ENCODE measurements at regions not wholly inside any gene's neighbourhood (a gene's known extent, or its start where the extent isn't known, plus 50 kb on each side); places are given as distances from the start of the nearest gene placed in this dataset.

- DNase-seq, result no peak
- no peak for TF ChIP-seq CTCF (IDR thresholded peaks at IDR 0.05)
- ATAC-seq (ENCODE audit: low read depth), result no peak
- ChIA-PET CTCF (no interaction called here), POLR2A (no interaction called here)
- intact Hi-C loops (cut with micrococcal nuclease), result no loop called here
- Mint-ChIP-seq H3K4me1 (no peaks in the 10 kb centered on the region), H3K9me3 (peaks cover 8% of the 10 kb centered on the region), H3K27me3 (peaks cover 6% of the 10 kb centered on the region), H3K36me3 (ENCODE audit: low read depth) (no peaks in the 10 kb centered on the region), H3K4me3 (no peak overlapping the region), H3K27ac (no peak overlapping the region)
These were observed 94.5 kb downstream of the PCTP start for GRCh38 chr17:55845385-55845784.

GRCh38 chr17:55846745-55847144, 95.9 kb downstream of the PCTP start:
- no peaks in the 10 kb centered on the region for H3K36me3 Mint-ChIP-seq (ENCODE audit: low read depth)
- H3K4me3 Mint-ChIP-seq, result no peak overlapping the region
- no peak overlapping the region for H3K27ac Mint-ChIP-seq
- intact Hi-C loops (cut with micrococcal nuclease), result no loop called here
- DNase-seq (no peak), ATAC-seq (ENCODE audit: low read depth) (no peak)
- peaks cover 6% of the 10 kb centered on the region for H3K27me3 Mint-ChIP-seq
- H3K9me3 Mint-ChIP-seq, result peaks cover 8% of the 10 kb centered on the region
- H3K4me1 Mint-ChIP-seq, result no peaks in the 10 kb centered on the region
- no peak for TF ChIP-seq CTCF (IDR thresholded peaks at IDR 0.05)
- ChIA-PET CTCF (no interaction called here), POLR2A (no interaction called here)

GRCh38 chr17:55852734-55853133, 101.9 kb downstream of the PCTP start:
- no peak overlapping the region for H3K4me3 Mint-ChIP-seq
- ChIA-PET POLR2A (no interaction called here), CTCF (no interaction called here)
- H3K36me3 Mint-ChIP-seq (ENCODE audit: low read depth), result no peaks in the 10 kb centered on the region
- no peak for TF ChIP-seq CTCF (IDR thresholded peaks at IDR 0.05)
- H3K27ac Mint-ChIP-seq, result no peak overlapping the region
- no peak for ATAC-seq (ENCODE audit: low read depth)
- peaks cover 5% of the 10 kb centered on the region for H3K9me3 Mint-ChIP-seq
- H3K27me3 Mint-ChIP-seq, result no peaks in the 10 kb centered on the region
- H3K4me1 Mint-ChIP-seq, result no peaks in the 10 kb centered on the region
- DNase-seq, result no peak
- intact Hi-C loops (cut with micrococcal nuclease), result no loop called here

GRCh38 chr17:55859301-55859795, 108.5 kb downstream of the PCTP start:
- ATAC-seq (ENCODE audit: low read depth), result no peak
- POLR2A ChIA-PET, result no interaction called here
- Mint-ChIP-seq H3K4me1 (no peaks in the 10 kb centered on the region), H3K27ac (no peak overlapping the region), H3K4me3 (no peak overlapping the region), H3K27me3 (peaks cover 8% of the 10 kb centered on the region), H3K9me3 (no peaks in the 10 kb centered on the region), H3K36me3 (ENCODE audit: low read depth) (no peaks in the 10 kb centered on the region)
- no peak for DNase-seq
- CTCF ChIA-PET, result no interaction called here
- TF ChIP-seq CTCF (IDR thresholded peaks at IDR 0.05), result no peak
- intact Hi-C loops (cut with micrococcal nuclease), result no loop called here

- ChIA-PET CTCF (no interaction called here), POLR2A (no interaction called here)
- no peaks in the 10 kb centered on the region for H3K4me1 Mint-ChIP-seq
- H3K9me3 Mint-ChIP-seq, result peaks cover 5% of the 10 kb centered on the region
- no peaks in the 10 kb centered on the region for H3K27me3 Mint-ChIP-seq
- no peak for TF ChIP-seq CTCF (IDR thresholded peaks at IDR 0.05)
- no peak for ATAC-seq (ENCODE audit: low read depth)
- H3K36me3 Mint-ChIP-seq (ENCODE audit: low read depth), result no peaks in the 10 kb centered on the region
- H3K27ac Mint-ChIP-seq, result no peak overlapping the region
- intact Hi-C loops (cut with micrococcal nuclease), result no loop called here
- no peak for DNase-seq
- H3K4me3 Mint-ChIP-seq, result no peak overlapping the region
These were observed 114.4 kb downstream of the PCTP start for GRCh38 chr17:55865072-55865762.

Measured in activated B cell treated with CpG ODN at 0.5 μM for 24 hours (primary cell).